NCI-H446 treated with DMSO at 0.1 percent for 48 hours (cell line): ENCODE measurements at regions not wholly inside any gene's neighbourhood (a gene's known extent, or its start where the extent isn't known, plus 50 kb on each side); places are given as distances from the start of the nearest gene placed in this dataset.

Source experiments
- DNase-seq: peaks from one replicate; lab custom pipeline; 2025; lab: John Stamatoyannopoulos, UW

GRCh38 chr2:5343785-5344335 is 348.3 kb upstream of the SOX11 start:
- no peak for DNase-seq

GRCh38 chr2:5352286-5352685 is 339.9 kb upstream of the SOX11 start:
- no peak for DNase-seq

- DNase-seq, result no peak
Observed at GRCh38 chr2:5353565-5353964, 338.6 kb upstream of the SOX11 start.

GRCh38 chr2:5359397-5359796 is 332.8 kb upstream of the SOX11 start:
- no peak for DNase-seq

DNA sequence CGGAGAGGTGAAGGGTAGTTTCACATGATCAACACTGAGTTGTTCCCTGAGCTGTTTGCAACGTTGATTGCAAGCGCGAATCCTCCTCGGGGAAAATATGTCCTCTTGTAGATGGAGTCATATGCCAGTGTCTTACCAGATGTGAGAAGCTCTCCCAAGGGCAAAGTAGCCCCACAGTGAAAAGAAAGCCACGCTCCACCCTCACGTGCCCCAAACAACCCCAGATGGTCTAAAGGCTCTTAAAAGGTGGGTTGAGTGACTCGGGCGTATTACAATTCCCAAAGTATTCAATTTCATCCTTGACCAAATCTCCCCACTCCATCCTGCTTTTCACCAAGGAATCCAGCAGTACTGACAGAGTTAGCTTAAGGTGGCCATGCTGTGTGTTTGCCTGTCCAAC is 332.1 kb upstream of the SOX11 start:
- no peak for DNase-seq

GRCh38 chr2:5364361-5364760 is 327.8 kb upstream of the SOX11 start:
- no peak for DNase-seq

- DNase-seq, result no peak
Observed at GRCh38 chr2:5365871-5366461, 326.2 kb upstream of the SOX11 start.

- DNase-seq, result no peak
Observed at GRCh38 chr2:5367321-5367720, 324.9 kb upstream of the SOX11 start.

DNA sequence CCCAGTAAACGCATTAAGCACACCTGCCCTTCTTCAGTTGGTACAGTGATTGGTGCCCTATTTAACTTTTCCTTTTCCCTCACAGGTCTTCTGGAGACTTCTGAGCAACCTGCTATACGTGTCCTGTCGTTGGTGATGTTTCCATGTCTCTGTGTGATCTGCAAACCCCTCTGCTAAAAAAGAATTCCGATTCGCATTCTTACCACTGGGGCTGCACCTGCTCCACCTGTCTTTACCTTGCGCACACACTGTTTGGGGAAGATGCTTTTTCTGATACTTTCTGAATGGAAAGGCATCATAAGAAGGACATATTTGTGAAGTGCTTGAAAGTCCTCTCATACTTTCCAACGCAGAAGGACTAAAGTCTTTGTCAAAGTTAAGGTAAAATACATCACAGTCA is 323.9 kb upstream of the SOX11 start:
- no peak for DNase-seq

DNA sequence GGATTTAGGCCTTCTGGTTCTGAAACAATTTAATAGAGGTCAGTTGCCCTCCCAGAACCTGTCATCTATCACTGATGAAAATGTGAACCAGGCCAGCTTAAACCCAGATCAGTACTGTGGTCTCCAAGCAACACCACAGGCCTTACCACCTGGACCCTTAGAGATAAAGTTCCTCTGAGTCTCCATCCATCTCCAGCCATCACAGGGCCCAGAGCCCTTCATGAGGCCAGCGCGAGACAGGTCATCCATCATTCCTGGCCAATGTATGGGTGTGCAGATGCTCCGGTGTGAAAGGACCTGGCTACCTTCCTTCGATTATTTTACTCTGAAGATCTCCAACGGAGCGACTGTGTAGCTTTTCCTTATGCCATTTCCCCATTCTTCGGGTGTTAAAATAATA is 322.7 kb upstream of the SOX11 start:
- no peak for DNase-seq

- no peak for DNase-seq
Observed at GRCh38 chr2:5370158-5370557, 322.0 kb upstream of the SOX11 start.

GRCh38 chr2:5372141-5372540 is 320.0 kb upstream of the SOX11 start:
- DNase-seq, result no peak

GRCh38 chr2:5373200-5373599 is 319.0 kb upstream of the SOX11 start:
- DNase-seq, result no peak

DNA sequence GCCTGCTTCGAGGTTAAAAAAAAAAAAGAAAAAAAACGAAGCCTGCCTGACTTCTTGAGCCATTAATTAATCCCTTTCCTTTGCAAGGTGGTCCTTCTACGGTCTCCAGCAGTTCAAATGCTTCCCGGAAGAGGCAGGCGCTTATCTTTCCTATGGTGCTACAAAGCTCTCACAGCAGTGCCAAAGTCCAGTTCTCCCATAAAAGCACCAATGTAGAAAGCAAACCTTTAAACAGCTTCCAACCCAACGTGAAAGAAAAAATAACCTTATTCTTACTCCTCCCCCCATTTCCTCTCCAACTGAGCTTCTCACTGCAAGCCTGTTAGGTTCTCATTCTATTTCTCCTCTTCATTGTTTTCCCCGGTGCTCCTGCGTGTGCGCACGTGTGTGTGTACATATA is 317.4 kb upstream of the SOX11 start:
- DNase-seq, result no peak

DNA sequence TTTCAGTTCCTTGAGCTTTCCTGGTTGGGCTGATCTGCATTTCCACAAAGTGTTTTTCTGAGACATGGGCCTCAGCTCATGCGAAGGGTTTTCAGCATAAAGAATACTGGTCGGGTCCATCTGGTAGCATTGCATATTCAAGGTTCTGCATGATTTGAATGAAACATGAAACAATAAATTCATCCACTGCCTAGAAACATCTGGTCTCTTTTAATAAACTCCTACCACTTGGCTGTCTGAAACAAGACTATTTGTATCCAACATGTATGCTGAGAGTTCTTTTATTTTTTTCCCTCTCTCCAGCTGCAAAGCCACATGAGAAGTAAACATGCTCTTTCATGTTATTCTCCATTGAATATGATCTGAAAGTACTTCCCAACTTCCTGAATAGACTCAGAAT is 314.9 kb upstream of the SOX11 start:
- no peak for DNase-seq

DNA sequence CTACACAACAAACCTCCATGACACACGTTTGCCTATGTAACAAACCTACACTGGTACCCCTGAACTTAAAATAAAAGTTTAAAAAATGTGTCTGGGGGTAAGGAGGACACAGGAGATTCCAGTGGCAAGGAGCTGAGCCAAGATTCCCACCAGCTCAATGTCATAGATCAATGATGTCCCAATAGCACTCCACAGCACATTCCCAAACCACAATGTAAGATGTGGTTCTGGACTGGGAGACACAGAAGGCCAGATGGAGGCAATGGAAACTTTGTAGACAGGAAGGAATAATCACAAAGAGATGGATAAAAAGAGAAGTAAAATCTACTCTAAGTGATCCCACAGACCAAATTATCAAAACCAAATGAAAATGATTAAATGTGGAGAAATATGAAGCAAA is 312.4 kb upstream of the SOX11 start:
- DNase-seq, result no peak

DNA sequence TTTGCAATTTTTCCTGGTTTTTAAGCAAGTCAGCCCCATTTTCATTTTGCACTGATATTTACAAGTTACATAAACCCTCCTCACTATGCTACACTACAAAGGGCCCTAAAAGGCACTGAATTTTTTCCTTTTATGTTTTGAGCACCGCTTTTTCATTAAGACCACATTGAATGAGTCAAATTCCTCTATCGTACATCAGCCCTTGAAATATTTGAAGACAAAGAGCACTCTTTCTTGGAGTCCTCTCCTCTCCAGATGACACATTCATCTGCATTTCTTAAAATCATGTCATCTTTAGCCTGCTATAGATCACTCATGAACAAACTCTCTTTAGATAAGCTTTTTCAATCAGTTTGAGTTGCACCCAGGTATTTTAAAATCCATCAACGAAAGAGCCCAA is 306.6 kb upstream of the SOX11 start:
- DNase-seq, result no peak

GRCh38 chr2:5387406-5387805 is 304.8 kb upstream of the SOX11 start:
- no peak for DNase-seq

DNA sequence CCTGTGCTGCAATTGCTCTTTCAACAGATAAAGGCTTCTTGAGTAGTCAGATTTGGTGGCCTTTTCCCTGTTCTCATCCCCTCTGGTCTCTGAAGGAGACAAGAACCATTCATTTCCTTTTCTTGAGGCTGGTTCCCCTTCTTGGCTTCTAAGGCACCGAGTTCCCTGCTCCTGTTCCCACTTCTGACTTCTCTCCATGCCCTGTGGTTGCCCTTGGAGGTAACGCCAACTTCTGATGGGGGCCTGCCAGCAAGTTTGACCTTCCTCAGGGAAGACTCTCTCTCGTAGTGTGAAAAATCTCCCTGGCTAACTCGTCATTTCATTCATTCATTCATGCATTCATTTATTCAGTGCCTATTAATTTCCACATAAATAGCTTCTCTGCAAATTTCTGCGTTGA is 302.4 kb upstream of the SOX11 start:
- DNase-seq, result no peak

- DNase-seq, result peak; percentile 8
Observed at GRCh38 chr2:5391362-5391761, 300.8 kb upstream of the SOX11 start.

DNA sequence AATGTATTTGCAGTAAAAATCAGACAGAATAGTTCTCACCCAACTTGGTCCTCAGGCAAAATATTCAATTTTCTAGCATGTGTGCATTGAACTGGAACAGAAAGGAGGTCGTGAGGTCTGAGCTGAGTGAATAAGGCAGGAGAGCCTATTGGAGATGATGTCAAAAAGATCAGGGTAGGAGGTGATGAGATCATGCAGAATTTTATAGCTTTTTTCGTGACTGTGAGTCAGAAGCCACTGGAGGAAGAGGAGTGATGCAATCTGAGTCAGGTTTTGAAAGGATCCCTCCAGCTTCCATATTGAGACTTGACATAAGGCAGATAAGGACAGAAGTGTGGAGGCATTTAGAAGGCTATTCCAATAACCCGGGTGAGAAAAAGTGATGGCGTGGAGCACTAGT is 299.5 kb upstream of the SOX11 start:
- DNase-seq, result no peak

GRCh38 chr2:5393474-5393873 is 298.7 kb upstream of the SOX11 start:
- DNase-seq, result no peak

GRCh38 chr2:5394223-5394622 is 298.0 kb upstream of the SOX11 start:
- no peak for DNase-seq

DNA sequence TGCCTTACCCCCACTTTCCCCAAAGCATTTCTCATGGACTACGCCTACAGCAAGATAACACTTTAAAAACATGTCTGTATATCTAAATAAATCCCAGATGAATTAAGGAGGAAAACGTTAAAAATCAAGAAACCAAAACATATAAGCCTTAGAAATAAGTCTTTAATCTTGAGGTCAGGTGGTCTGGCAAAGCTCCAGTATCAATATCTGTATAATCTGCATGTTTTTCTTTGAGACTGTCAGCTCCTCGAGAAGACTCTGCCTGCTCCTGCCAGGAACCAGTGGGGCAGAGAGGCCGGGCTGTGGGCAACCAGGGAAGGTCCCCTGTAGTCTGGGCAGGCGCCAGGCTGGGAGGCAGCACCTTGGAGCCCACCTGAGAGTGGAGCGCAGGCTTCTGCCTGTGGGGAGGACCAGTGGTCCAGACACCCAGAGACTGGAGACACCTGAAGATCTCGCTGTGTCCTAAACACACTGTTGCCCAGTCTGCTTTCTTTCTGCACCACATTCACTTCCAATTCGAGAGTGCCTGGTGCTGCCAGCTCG is 291.0 kb upstream of the SOX11 start:
- no peak for DNase-seq
